ENCODE measurements at regions not wholly inside any gene's neighbourhood (a gene's known extent, or its start where the extent isn't known, plus 50 kb on each side); places are given as distances from the start of the nearest gene placed in this dataset.
"Not testable (repeated sequence)": the region's sequence is repeated elsewhere in the genome, so short reads cannot be mapped to it uniquely, and the experiment has no call there.

- no peak for DNase-seq (ENCODE audit: low read depth)
Observed at GRCh38 chr7:131849472-131849871, 293.0 kb upstream of the PODXL start.

GRCh38 chr7:131848033-131848432 lies 291.6 kb upstream of the PODXL start:
- no peak for DNase-seq (ENCODE audit: low read depth)

DNA sequence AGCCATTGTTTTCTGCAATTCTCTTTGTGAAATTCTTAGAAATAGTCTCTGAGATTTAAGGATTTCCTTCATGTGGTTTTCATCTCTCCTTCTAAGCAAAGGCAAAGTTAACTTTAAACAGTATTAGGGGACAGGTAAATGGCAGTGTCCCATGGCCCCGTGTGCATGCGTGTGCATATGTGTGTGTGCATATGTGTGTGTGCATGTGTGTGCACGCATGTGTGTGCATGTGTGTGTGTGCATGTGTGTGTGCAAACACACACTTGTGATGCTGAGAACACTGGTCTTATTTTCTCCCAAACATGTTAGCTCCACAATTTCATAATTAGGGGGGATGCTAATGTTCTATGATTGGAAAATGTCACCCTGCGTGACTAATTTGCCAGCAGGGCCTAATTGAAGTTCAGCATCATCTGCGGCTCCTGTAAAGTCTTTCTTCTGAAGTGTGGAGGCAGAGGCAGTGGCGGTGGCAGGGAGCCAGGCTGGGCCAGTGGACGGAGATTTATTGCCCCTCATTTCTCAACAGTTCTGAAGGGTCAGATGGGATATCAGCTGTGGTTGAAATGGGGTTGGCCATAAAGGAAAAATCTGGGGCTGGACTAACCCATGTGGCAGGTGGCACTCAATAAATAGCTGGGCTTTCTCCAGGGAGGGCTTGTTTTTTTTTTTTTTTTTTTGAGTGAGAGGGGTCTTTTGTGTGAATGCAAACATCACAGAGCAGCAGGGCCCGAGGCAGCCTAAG lies 289.3 kb upstream of the PODXL start:
- no peak for DNase-seq (ENCODE audit: low read depth)

GRCh38 chr7:131844369-131844768 lies 287.9 kb upstream of the PODXL start:
- no peak for DNase-seq (ENCODE audit: low read depth)

GRCh38 chr7:131843898-131844331 lies 287.5 kb upstream of the PODXL start:
- DNase-seq (ENCODE audit: low read depth) = no peak

GRCh38 chr7:131839967-131840690 lies 283.7 kb upstream of the PODXL start:
- DNase-seq (ENCODE audit: low read depth) = no peak

DNA sequence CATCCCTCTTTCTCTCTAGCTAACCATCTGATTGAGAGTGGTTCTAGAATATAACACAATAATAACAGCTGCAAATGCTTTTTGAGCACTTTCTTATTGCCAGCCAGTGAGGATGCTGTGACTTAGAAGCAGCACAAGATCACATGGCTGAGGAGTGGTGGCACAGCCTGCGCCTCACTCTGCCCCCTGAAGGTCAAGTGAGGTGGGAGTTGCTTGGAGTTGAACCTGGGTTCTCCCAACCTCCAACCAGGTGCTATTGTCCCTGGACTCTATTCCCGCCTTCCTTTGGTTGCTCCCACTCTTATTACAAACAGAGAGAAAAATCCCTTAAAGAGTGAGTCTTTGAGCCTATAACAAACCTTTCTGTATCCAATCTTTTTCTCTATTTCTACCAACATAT lies 280.3 kb upstream of the PODXL start:
- no peak for DNase-seq (ENCODE audit: low read depth)

GRCh38 chr7:131835141-131835540 lies 278.7 kb upstream of the PODXL start:
- no peak for DNase-seq (ENCODE audit: low read depth)

GRCh38 chr7:131830681-131831080 lies 274.3 kb upstream of the PODXL start:
- DNase-seq (ENCODE audit: low read depth) = no peak

DNA sequence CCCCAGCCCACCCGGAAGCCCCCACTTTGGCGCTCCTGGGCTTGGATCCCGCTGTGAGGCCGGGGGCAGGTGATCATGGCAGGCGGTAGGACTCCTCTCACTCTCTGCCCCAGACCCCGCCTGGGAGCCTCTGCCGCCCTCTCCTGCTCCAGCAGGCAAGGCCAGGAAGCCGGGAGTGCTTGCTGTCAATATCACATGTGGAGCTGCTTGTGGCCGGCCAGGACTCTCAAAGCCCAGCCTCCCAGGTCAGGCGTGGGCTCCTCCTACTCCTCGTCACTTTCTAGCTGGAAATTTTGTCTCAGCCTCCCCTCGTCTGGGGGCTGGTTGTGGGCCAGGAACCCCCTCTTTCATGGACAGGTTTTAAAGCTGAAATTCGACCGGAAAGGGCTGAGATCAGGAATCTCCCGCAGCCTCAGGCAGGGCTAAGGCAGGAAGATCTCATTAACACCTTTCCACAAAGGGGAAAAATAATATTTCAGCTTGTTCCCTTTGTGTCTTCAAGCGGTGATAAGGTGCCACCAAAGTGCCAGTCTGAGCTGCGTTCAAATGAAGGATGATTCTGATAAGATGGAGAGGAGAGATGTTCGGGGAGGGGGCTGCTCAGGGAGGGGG lies 273.6 kb upstream of the PODXL start:
- DNase-seq (ENCODE audit: low read depth) = no peak

DNA sequence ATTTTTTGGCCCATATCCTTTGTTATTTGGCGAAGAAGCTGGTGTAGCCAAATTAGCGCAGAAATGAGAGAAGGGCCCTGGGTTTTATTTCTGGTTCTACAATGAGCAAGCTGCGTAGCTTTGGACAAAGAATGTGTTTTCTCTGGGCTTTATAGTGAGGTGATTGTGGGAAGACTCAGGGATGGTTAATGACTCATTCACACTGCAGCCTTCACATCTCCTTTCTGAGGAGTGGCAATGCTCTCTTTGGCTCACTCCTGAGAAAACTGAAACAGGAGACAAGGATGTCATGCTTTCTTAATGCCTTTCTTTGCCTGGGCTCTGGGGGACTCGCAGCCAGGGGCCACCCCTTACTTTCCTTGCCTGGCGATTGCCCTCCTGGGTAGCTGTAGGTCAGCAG lies 271.0 kb upstream of the PODXL start:
- no peak for DNase-seq (ENCODE audit: low read depth)

DNA sequence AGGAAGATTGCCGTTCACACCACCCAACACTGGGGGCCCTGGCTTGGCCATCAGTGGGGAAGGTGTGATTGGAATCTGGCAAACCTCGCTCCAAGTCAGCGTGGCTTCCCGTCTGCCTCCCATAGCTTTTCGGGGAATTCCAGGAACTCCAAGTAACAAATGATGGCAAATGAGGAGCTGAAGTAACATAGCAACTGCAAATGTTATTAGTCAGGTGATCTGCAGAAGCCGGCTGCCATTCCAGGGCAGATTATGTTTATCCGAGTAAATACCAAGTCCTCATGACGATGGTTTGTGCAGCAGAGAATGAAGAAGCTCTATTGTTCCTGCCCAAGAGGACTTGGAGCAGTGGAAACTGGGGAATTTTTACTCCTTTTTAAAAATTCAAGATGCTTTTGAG lies 270.5 kb upstream of the PODXL start:
- no peak for DNase-seq (ENCODE audit: low read depth)

GRCh38 chr7:131823961-131824440 lies 267.6 kb upstream of the PODXL start:
- DNase-seq (ENCODE audit: low read depth) = not testable (repeated sequence)

- no peak for DNase-seq (ENCODE audit: low read depth)
Observed at GRCh38 chr7:131819891-131820290, 263.5 kb upstream of the PODXL start.

- no peak for DNase-seq (ENCODE audit: low read depth)
Observed at GRCh38 chr7:131816391-131817007, 260.1 kb upstream of the PODXL start.

- no peak for DNase-seq (ENCODE audit: low read depth)
Observed at GRCh38 chr7:131808736-131809135, 252.3 kb upstream of the PODXL start.

DNA sequence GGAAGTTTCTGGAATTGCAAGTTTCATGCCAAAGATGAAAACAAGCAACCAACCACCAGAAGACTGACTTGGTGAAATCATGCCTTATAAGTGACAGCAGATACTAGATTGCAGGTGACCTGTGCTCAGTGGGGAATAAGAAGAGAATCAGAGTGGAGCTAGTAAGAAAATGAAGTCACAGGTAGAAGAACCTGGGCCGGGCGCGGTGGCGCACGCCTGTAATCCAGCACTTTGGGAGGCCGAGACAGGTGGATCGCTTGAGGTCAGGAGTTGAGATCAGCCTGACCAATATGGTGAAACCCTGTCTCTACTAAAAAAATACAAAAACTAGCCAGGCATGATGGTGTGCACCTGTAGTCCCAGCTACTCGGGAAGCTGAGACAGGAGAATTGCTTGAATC lies 251.7 kb upstream of the PODXL start:
- DNase-seq (ENCODE audit: low read depth) = not testable (repeated sequence)

GRCh38 chr7:131803816-131804215 lies 247.4 kb upstream of the PODXL start:
- DNase-seq (ENCODE audit: low read depth) = no peak

GRCh38 chr7:131802195-131802864 lies 245.9 kb upstream of the PODXL start:
- no peak for DNase-seq (ENCODE audit: low read depth)

DNA sequence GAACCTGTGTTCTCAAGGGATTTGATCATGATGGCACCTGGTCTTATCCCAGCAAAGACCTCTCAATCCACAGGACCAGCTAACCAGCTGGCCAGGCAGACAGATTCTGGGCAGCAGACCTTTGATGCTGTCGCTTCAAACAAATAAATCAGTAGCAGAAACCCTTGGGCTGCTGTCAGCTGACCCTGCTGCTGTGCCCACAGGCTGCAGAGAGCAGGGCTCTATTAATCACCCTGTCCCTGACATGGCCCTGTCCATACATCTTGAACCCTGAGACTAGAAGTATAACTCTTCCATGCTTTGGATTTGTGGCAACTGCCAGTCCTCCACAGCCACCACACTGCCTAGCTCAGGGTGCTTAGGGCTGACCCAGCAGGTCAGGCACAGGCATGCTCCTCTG lies 244.1 kb upstream of the PODXL start:
- no peak for DNase-seq (ENCODE audit: low read depth)

GRCh38 chr7:131800008-131800407 lies 243.6 kb upstream of the PODXL start:
- DNase-seq (ENCODE audit: low read depth) = no peak

DNA sequence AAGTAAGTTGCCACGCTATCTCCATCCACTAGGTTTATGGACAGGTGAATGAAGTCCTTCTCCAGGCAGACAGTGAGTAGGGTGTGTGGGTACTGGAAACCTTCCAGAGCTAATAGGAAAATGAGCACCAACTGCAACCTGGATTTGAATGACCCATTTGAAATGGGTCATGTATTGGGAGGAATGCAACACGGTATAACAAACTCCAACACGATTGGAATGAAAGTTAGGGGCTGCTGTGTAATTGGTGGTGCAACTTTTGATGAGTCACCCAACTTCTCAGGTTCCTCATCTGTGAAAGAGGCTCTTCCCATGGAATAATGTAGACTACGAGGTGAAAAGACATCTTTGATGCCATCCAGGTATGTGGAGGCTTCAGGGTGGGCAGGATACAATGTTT lies 241.4 kb upstream of the PODXL start:
- no peak for DNase-seq (ENCODE audit: low read depth)
